IMR-90 (cell line): ENCODE measurements at regions not wholly inside any gene's neighbourhood (a gene's known extent, or its start where the extent isn't known, plus 50 kb on each side); places are given as distances from the start of the nearest gene placed in this dataset.

Experiments
- ATAC-seq: fragments of 200-7000 bp; cut with Tn5 transposase; 2 replicates; pipeline ENCODE4 v1.9.1; 2020; ENCODE audit warnings: low read depth, mild to moderate bottlenecking, moderate library complexity
- BruUV-seq: library from RNA; stranded (reverse); fragments of 400-500 nt; replicated peaks from 2 replicates; lab custom pipeline; 2021; lab: Mats Ljungman, UMichigan
- CTCF ChIA-PET: fragments of 300-600 bp; formaldehyde crosslinking; extraction: SDS; loops from one replicate; lab custom pipeline; 2021; ENCODE audit warnings: antibody characterized with exemption; lab: Yijun Ruan, JAX
- POLR2A ChIA-PET: fragments of 300-600 bp; sonication (Branson Sonifier 250); formaldehyde crosslinking; loops from one replicate; lab custom pipeline; 2022; ENCODE audit warnings: antibody characterized with exemption; ENCODE audit not compliant: unreplicated experiment; lab: Charles Lee
- DNase-seq: peaks from one replicate; pipeline ENCODE4 v3.0.0; 2013
- H2AFZ ChIP-seq: replicated peaks from 2 replicates; pipeline ENCODE3; 2013; ENCODE audit warnings: low read length, mild to moderate bottlenecking; ENCODE audit not compliant: poor library complexity
- H2AK5ac ChIP-seq: 2 replicates; pipeline ENCODE4 v1.6.1; 2013; ENCODE audit warnings: low read depth, low read length, inconsistent platforms
- H2AK9ac ChIP-seq: replicated peaks from 2 replicates; pipeline ENCODE3; 2013; ENCODE audit warnings: mild to moderate bottlenecking, low read depth, low read length, moderate library complexity; ENCODE audit not compliant: poor library complexity
- H2BK120ac ChIP-seq: 2 replicates; pipeline ENCODE4 v1.6.1; 2013; ENCODE audit warnings: low read depth, low read length, inconsistent platforms
- H2BK15ac ChIP-seq: 3 replicates; pipeline ENCODE4 v1.6.1; 2013; ENCODE audit warnings: low read depth, low read length, inconsistent platforms
- H2BK20ac ChIP-seq: 2 replicates; pipeline ENCODE4 v1.6.1; 2013; ENCODE audit warnings: low read depth, mild to moderate bottlenecking, inconsistent platforms, low read length, moderate library complexity
- H2BK5ac ChIP-seq: 2 replicates; pipeline ENCODE4 v1.6.1; 2013; ENCODE audit warnings: mild to moderate bottlenecking, low read depth, low read length, inconsistent platforms; ENCODE audit not compliant: poor library complexity, severe bottlenecking
- H3K14ac ChIP-seq: replicated peaks from 2 replicates; pipeline ENCODE4 v1.6.1; 2013; ENCODE audit warnings: low read depth, low read length, inconsistent platforms
- H3K18ac ChIP-seq: 2 replicates; pipeline ENCODE4 v1.6.1; 2013; ENCODE audit warnings: low read depth, low read length, control low read depth
- H3K23ac ChIP-seq: 2 replicates; pipeline ENCODE4 v1.6.1; 2013; ENCODE audit warnings: low read depth, low read length, inconsistent platforms
- H3K27ac ChIP-seq: 2 replicates; pipeline ENCODE4 v1.5.1; 2013; ENCODE audit warnings: mild to moderate bottlenecking, control low read depth, low read length; ENCODE audit not compliant: insufficient read depth
- H3K27me3 ChIP-seq: 2 replicates; pipeline ENCODE4 v1.6.1; 2013; ENCODE audit warnings: low read length; ENCODE audit not compliant: control insufficient read depth, insufficient read depth
- H3K36me3 ChIP-seq: 2 replicates; pipeline ENCODE4 v1.6.1; 2013; ENCODE audit warnings: low read length, mixed read lengths; ENCODE audit not compliant: control insufficient read depth, insufficient read depth
- H3K4ac ChIP-seq: 2 replicates; pipeline ENCODE4 v1.6.1; 2013; ENCODE audit warnings: low read depth, low read length, inconsistent platforms
- H3K4me1 ChIP-seq: 2 replicates; pipeline ENCODE4 v1.6.1; 2013; ENCODE audit warnings: low read length, mixed read lengths; ENCODE audit not compliant: control insufficient read depth, insufficient read depth
- H3K4me2 ChIP-seq: 2 replicates; pipeline ENCODE4 v1.6.1; 2013; ENCODE audit warnings: low read depth, mild to moderate bottlenecking, control low read depth, low read length, moderate library complexity
- H3K4me3 ChIP-seq: 2 replicates; pipeline ENCODE4 v1.5.1; 2013; ENCODE audit warnings: low read depth, mild to moderate bottlenecking, control low read depth, low read length, moderate library complexity; ENCODE audit not compliant: insufficient read depth
- H3K56ac ChIP-seq: 2 replicates; pipeline ENCODE4 v1.6.1; 2013; ENCODE audit warnings: low read length, inconsistent platforms; ENCODE audit not compliant: insufficient read depth; ENCODE audit errors: extremely low read depth
- H3K79me1 ChIP-seq, 2 experiments: 2 replicates each; pipeline ENCODE4 v1.6.1; 2013; ENCODE audit warnings: low read length in 2 of 2, inconsistent platforms in 1 of 2, low read depth in 1 of 2
- H3K9ac ChIP-seq: 2 replicates; pipeline ENCODE4 v1.6.1; 2013; ENCODE audit warnings: low read depth, low read length, control low read depth
- H3K9me1 ChIP-seq: 2 replicates; pipeline ENCODE4 v1.6.1; 2013; ENCODE audit warnings: low read length, inconsistent platforms; ENCODE audit not compliant: insufficient read depth
- H3K9me3 ChIP-seq: 2 replicates; pipeline ENCODE4 v1.6.1; 2013; ENCODE audit warnings: low read length; ENCODE audit not compliant: control insufficient read depth, insufficient read depth
- H4K20me1 ChIP-seq: 2 replicates; pipeline ENCODE4 v1.6.1; 2013; ENCODE audit warnings: low read length, inconsistent platforms; ENCODE audit not compliant: insufficient read depth
- H4K5ac ChIP-seq: 2 replicates; pipeline ENCODE4 v1.6.1; 2013; ENCODE audit warnings: mild to moderate bottlenecking, low read depth, low read length, control low read depth
- H4K8ac ChIP-seq, 2 experiments: 2 replicates each; pipeline ENCODE4 v1.6.1; 2013; ENCODE audit warnings: low read depth in 2 of 2, low read length in 2 of 2, control low read depth in 1 of 2, inconsistent platforms in 1 of 2
- H4K91ac ChIP-seq: 2 replicates; pipeline ENCODE4 v1.6.1; 2013; ENCODE audit warnings: low read depth, low read length, inconsistent platforms; ENCODE audit not compliant: insufficient read depth
- CHD1 ChIP-seq: IDR thresholded peaks from 2 replicates; pipeline ENCODE4 v1.6.1; 2012; ENCODE audit warnings: low read depth, low read length, improper control_type of control experiment
- FOS ChIP-seq: fragments of 150-350 bp; IDR thresholded peaks from 2 replicates; pipeline ENCODE4 v1.6.1; 2016; ENCODE audit warnings: low read depth, low read length
- MAFK ChIP-seq: IDR thresholded peaks from 2 replicates; pipeline ENCODE4 v1.6.1; 2012; ENCODE audit warnings: low read depth, low read length, improper control_type of control experiment
- NFE2L2 ChIP-seq: fragments of 150-350 bp; IDR thresholded peaks from 2 replicates; pipeline ENCODE4 v1.6.1; 2016; ENCODE audit warnings: low read depth, mild to moderate bottlenecking, low read length
- WGBS, 2 experiments: methylation state at CpG; one replicate each; pipeline versions ENCODE4 v1.1.5 to v1.1.7; 2013; ENCODE audit warnings: missing lambda C conversion rate in 2 of 2; ENCODE audit not compliant: insufficient read length in 1 of 2; ENCODE audit errors: extremely low coverage in 2 of 2; 5-methylcytosine and 5-hydroxymethylcytosine counted together
- dilution Hi-C: fragments of 300-500 bp; cut with HindIII; formaldehyde crosslinking; loops from one replicate; pipeline ENCODE4 v1.14.3; 2018; ENCODE audit warnings: low sequenced_read_pairs; ENCODE audit not compliant: unreplicated experiment
- in situ Hi-C: fragments of 300-500 bp; cut with MboI; formaldehyde crosslinking; loops from 3 replicates; pipeline ENCODE4 v1.14.3; 2019; ENCODE audit warnings: low sequenced_read_pairs, inconsistent platforms, mixed read lengths
- intact Hi-C: fragments of 100-400 bp; cut with micrococcal nuclease; formaldehyde crosslinking; loops from 2 replicates; pipeline ENCODE4 v1.10.0; 2022
- TF ChIP-seq, protein P1 (sequence below): fragments of 150-350 bp; IDR thresholded peaks from 2 replicates; pipeline ENCODE4 v1.6.1; 2016; ENCODE audit warnings: low read depth, mild to moderate bottlenecking, low read length, moderate library complexity, borderline replicate concordance

- no peak overlapping the region for H2BK20ac ChIP-seq
- no peak overlapping the region for H3K4me3 ChIP-seq
- no CpG with 5 or more reads among the region's 4 CpGs for WGBS, 2 experiments
- H2BK5ac ChIP-seq: no peak overlapping the region
- no peaks in the 10 kb centered on the region for H4K20me1 ChIP-seq
- CTCF ChIA-PET: no interaction called here
- H2AK9ac ChIP-seq: no peak overlapping the region
- POLR2A ChIA-PET: no interaction called here
- no peak overlapping the region for H3K9ac ChIP-seq
- no peak overlapping the region for H4K8ac ChIP-seq
- dilution Hi-C loops (no loop called here), intact Hi-C loops (no loop called here), in situ Hi-C loops (no loop called here)
- no peaks in the 10 kb centered on the region for H3K36me3 ChIP-seq
- no peak overlapping the region for H3K56ac ChIP-seq
- no peaks in the 10 kb centered on the region for H3K4me1 ChIP-seq
- no peak overlapping the region for H3K23ac ChIP-seq
- ATAC-seq (no peak), DNase-seq (no peak)
- H3K9me3 ChIP-seq: no peaks in the 10 kb centered on the region
- H3K4me2 ChIP-seq: no peak overlapping the region
- no peaks in the 10 kb centered on the region for H3K9me1 ChIP-seq
- H2BK15ac ChIP-seq: no peak overlapping the region
- no peak overlapping the region for H3K4ac ChIP-seq
- H3K27me3 ChIP-seq: no peaks in the 10 kb centered on the region
- no peak overlapping the region for H4K91ac ChIP-seq
- no peak overlapping the region for H3K27ac ChIP-seq
- no peak overlapping the region for H3K18ac ChIP-seq
- no peak overlapping the region for H3K14ac ChIP-seq
- H2AK5ac ChIP-seq: no peak overlapping the region
- no peak overlapping the region for H2BK120ac ChIP-seq
- peak; percentile 56 for TF ChIP-seq MAFK
- TF ChIP-seq FOS: no peak
- no peak for TF ChIP-seq NFE2L2
- TF ChIP-seq, protein P1, sequence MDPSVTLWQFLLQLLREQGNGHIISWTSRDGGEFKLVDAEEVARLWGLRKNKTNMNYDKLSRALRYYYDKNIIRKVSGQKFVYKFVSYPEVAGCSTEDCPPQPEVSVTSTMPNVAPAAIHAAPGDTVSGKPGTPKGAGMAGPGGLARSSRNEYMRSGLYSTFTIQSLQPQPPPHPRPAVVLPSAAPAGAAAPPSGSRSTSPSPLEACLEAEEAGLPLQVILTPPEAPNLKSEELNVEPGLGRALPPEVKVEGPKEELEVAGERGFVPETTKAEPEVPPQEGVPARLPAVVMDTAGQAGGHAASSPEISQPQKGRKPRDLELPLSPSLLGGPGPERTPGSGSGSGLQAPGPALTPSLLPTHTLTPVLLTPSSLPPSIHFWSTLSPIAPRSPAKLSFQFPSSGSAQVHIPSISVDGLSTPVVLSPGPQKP: no peak
- TF ChIP-seq CHD1: no peak
- H2AFZ ChIP-seq: no peak overlapping the region
- H4K5ac ChIP-seq: no peak overlapping the region
- H3K79me1 ChIP-seq: no peaks in the 10 kb centered on the region
- no TSS peak for BruUV-seq
Measured at GRCh38 chr12:85504624-85505023, 224.6 kb downstream of the ALX1 start.
